ENCODE measurements at regions not wholly inside any gene's neighbourhood (a gene's known extent, or its start where the extent isn't known, plus 50 kb on each side); places are given as distances from the start of the nearest gene placed in this dataset.

DNA sequence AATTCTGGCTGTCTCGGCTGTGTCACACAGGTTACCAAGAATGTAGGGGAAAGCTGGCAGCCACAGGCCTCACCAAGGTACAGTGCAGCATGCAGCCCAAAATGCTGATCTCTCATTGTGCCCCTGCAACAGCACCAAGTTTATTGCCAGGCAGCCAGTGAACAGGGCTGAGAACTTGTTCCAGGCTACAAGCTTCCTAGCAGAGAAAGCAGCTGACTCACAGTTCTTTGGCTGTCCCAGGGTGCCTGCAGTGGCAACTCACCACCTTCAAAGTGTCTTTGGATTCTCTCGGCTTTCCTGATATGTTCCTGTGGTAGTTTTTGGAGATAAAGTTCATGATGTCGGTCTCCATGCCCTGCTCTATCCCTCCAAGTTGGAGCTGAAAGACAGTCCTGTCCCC lies 719.1 kb upstream of the ANO3 start:
- TF ChIP-seq HDAC2 (IDR thresholded peaks at IDR 0.05) (no peak), CTCF (IDR thresholded peaks at IDR 0.05) (no peak), ZSCAN20 (CRISPR knock-in tag; IDR thresholded peaks at IDR 0.05) (no peak), EP300 (IDR thresholded peaks at IDR 0.05) (no peak), RAD21 (conservative IDR thresholded peaks at IDR 0.05 in 1 of 2, IDR thresholded peaks at IDR 0.05 in 1 of 2) (no peak), POLR2A (IDR thresholded peaks at IDR 0.05; ENCODE audit: low read length) (no peak), JUN (IDR thresholded peaks at IDR 0.05) (no peak), REST (IDR thresholded peaks at IDR 0.05) (no peak), CEBPB (IDR thresholded peaks at IDR 0.05) (no peak), PHF8 (IDR thresholded peaks at IDR 0.05; ENCODE audit: borderline replicate concordance, low read depth) (no peak), CHD2 (IDR thresholded peaks at IDR 0.05; ENCODE audit: low read length, partially characterized antibody) (no peak)

All from A549 (cell line).